Uterus (tissue), 3 donors: ENCODE measurements at regions not wholly inside any gene's neighbourhood (a gene's known extent, or its start where the extent isn't known, plus 50 kb on each side); places are given as distances from the start of the nearest gene placed in this dataset.

Experiments used
- DNase-seq, 2 donors: peaks; one replicate each; pipeline ENCODE4 v3.0.0-alpha.2; 2019 to 2020
- H3K27ac ChIP-seq, 2 donors: fragments of 200-600 bp; sonication (generic); 1 replicate in 1 of 2; 2 replicates in 1 of 2; pipeline ENCODE4 v1.5.1; 2016 to 2018
- H3K27me3 ChIP-seq, 2 donors: fragments of 200-600 bp; sonication (generic); one replicate each; pipeline ENCODE4 v1.5.1; 2018 to 2019; ENCODE audit warnings: control low read depth in 1 of 2
- H3K36me3 ChIP-seq, 2 donors: fragments of 200-600 bp; sonication (generic); one replicate each; pipeline ENCODE4 v1.5.1; 2019; ENCODE audit warnings: control low read depth in 1 of 2
- H3K4me1 ChIP-seq, 2 donors: fragments of 200-600 bp; sonication (generic); one replicate each; pipeline ENCODE4 v1.5.1; 2018 to 2019; ENCODE audit warnings: control low read depth in 1 of 2
- H3K4me3 ChIP-seq, 2 donors: fragments of 200-600 bp; sonication (generic); 1 replicate in 1 of 2; 2 replicates in 1 of 2; pipeline ENCODE4 v1.5.1; 2018 to 2019; ENCODE audit warnings: mild to moderate bottlenecking in 1 of 2
- H3K9me3 ChIP-seq, 2 donors: fragments of 200-600 bp; sonication (generic); one replicate each; pipeline ENCODE4 v1.5.1; 2019; ENCODE audit warnings: control low read depth in 1 of 2
- CTCF ChIP-seq, 4 experiments: fragments of 200-600 bp in 2 of 4; fragments of 450-650 bp in 2 of 4; sonication (generic) in 2 of 4; IDR thresholded peaks; one replicate each; pipeline ENCODE4 v1.5.1; 2016 to 2019; ENCODE audit warnings: antibody characterized with exemption in 4 of 4, mild to moderate bottlenecking in 2 of 4, moderate library complexity in 1 of 4
- POLR2A ChIP-seq, 2 donors: fragments of 450-650 bp; IDR thresholded peaks; one replicate each; pipeline ENCODE4 v1.6.1; 2016; ENCODE audit warnings: antibody characterized with exemption in 2 of 2, mild to moderate bottlenecking in 1 of 2, moderate library complexity in 1 of 2
- intact Hi-C: fragments of 100-400 bp; cut with DNase I; formaldehyde crosslinking; loops from one replicate; pipeline ENCODE4 v1.15.1; 2023; ENCODE audit warnings: low total_unique reads
- donor health status: DM: yes; HTN: yes; CAD: no.

GRCh38 chr3:40990062-40990456 is 209.2 kb upstream of the CTNNB1 start:
- H3K36me3 ChIP-seq, result no peaks in the 10 kb centered on the region
- no peaks in the 10 kb centered on the region for H3K27me3 ChIP-seq
- intact Hi-C loops, result no loop called here
- no peak for DNase-seq
- H3K27ac ChIP-seq, result no peak overlapping the region
- no peaks in the 10 kb centered on the region for H3K4me1 ChIP-seq
- H3K4me3 ChIP-seq, result no peak overlapping the region
- H3K9me3 ChIP-seq, result no peaks in the 10 kb centered on the region
- TF ChIP-seq CTCF (IDR thresholded peaks at IDR 0.05), result no peak
- TF ChIP-seq POLR2A (IDR thresholded peaks at IDR 0.05), result no peak

DNA sequence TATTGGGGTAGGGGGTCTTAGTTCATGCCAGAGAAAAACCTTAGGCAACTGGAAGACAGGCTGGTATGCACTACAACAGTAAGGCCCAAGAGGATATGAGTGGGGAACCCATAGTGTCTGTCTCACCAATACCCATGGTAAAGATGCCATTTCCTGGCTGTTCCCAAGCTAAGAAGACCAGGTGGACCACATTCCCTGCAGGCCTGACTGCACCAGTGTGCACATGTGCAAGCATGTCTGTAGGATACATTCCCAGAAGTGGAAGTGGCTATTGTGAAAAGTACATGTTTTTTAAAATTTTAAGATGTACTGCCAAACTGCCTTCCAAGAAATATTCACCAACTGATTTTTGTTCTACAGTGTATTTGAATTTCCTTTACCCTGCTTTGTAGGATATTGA is 207.3 kb upstream of the CTNNB1 start:
- Histone ChIP-seq H3K4me3 (no peak overlapping the region), H3K27me3 (no peaks in the 10 kb centered on the region), H3K27ac (no peak overlapping the region), H3K9me3 (no peaks in the 10 kb centered on the region), H3K36me3 (no peaks in the 10 kb centered on the region), H3K4me1 (no peaks in the 10 kb centered on the region)
- intact Hi-C loops, result no loop called here
- DNase-seq, result no peak
- no peak for TF ChIP-seq POLR2A (IDR thresholded peaks at IDR 0.05)
- TF ChIP-seq CTCF (IDR thresholded peaks at IDR 0.05), result no peak

- TF ChIP-seq POLR2A (IDR thresholded peaks at IDR 0.05), result no peak
- no peak for DNase-seq
- intact Hi-C loops, result no loop called here
- H3K27ac ChIP-seq, result no peak overlapping the region
- no peaks in the 10 kb centered on the region for H3K27me3 ChIP-seq
- no peaks in the 10 kb centered on the region for H3K36me3 ChIP-seq
- no peak overlapping the region for H3K4me3 ChIP-seq
- H3K9me3 ChIP-seq, result no peaks in the 10 kb centered on the region
- no peaks in the 10 kb centered on the region for H3K4me1 ChIP-seq
These were observed 204.7 kb upstream of the CTNNB1 start for GRCh38 chr3:40994611-40995010.

DNA sequence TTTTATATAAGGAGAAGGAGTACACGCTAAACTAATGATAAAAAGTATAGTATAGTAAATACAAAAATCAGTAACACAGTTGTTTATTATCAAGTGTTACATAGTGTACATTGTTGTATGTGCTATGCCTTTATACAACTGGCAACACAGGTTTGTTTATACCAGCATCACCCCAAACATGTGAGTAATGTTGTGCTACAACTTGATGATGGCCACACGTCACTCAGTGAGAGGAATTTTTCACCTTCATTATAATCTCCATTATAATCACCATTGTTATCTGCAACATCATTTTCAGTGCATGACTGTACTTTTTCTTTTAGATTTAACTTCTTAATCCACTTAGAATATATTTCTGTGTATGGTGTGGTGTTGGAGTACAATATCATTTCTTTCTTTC is 204.0 kb upstream of the CTNNB1 start:
- H3K36me3 ChIP-seq, result no peaks in the 10 kb centered on the region
- TF ChIP-seq CTCF (IDR thresholded peaks at IDR 0.05) (no peak), POLR2A (IDR thresholded peaks at IDR 0.05) (no peak)
- H3K4me3 ChIP-seq, result no peak overlapping the region
- intact Hi-C loops, result no loop called here
- no peaks in the 10 kb centered on the region for H3K9me3 ChIP-seq
- no peak for DNase-seq
- H3K4me1 ChIP-seq, result no peaks in the 10 kb centered on the region
- H3K27me3 ChIP-seq, result no peaks in the 10 kb centered on the region
- H3K27ac ChIP-seq, result no peak overlapping the region

DNA sequence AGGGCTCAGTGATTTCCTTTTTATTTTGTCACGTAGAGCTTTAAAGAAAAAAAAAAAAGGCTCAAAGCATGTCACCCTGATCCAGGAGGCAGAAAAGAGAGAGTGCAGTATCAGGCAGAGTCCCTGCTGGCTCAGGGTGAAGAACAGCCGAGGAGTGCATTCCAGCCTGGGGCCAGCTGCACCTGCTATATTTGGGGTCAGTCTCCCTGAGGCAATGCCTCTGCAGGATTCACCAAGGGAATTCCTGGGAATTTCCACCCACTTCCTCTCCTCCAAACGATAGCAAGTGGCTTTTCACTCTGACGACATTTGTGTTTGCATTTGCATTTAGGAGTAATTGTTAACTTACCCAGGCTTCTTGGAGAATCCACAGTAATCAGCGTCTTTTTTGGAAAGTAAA is 202.9 kb upstream of the CTNNB1 start:
- intact Hi-C loops, result no loop called here
- H3K27me3 ChIP-seq, result no peaks in the 10 kb centered on the region
- H3K27ac ChIP-seq, result no peak overlapping the region
- TF ChIP-seq POLR2A (IDR thresholded peaks at IDR 0.05) (no peak), CTCF (IDR thresholded peaks at IDR 0.05) (no peak)
- H3K36me3 ChIP-seq, result no peaks in the 10 kb centered on the region
- DNase-seq, result no peak
- no peak overlapping the region for H3K4me3 ChIP-seq
- no peaks in the 10 kb centered on the region for H3K4me1 ChIP-seq
- H3K9me3 ChIP-seq, result no peaks in the 10 kb centered on the region
